ENCODE measurements at regions not wholly inside any gene's neighbourhood (a gene's known extent, or its start where the extent isn't known, plus 50 kb on each side); places are given as distances from the start of the nearest gene placed in this dataset.

DNA sequence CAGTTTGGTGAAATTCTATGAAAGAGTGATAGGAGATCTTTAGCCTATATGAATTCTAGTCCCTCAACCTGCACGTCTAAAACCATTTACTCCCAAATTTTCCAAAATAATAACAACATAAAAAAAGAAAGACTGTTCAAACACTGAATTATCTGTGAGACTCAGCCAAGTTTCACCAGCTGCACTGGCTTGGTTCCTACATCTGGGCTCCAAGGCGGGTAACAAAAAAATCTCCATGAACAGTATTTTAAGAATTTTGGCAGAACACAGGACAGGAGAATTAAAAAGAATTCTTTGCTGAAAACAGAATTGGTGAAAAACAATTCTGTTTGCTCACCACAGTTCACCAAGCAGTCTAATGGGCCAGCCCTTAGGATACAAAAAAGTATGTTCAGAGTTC lies 536.8 kb upstream of the ATP2B1 start:
- TF ChIP-seq SMC3 (conservative IDR thresholded peaks at IDR 0.05; ENCODE audit: poor library complexity) (no peak), EP300 (conservative IDR thresholded peaks at IDR 0.05; ENCODE audit: poor library complexity, severe bottlenecking) (no peak), POLR2AphosphoS5 (IDR thresholded peaks at IDR 0.05) (no peak)
- TF ChIP-seq, protein P1, sequence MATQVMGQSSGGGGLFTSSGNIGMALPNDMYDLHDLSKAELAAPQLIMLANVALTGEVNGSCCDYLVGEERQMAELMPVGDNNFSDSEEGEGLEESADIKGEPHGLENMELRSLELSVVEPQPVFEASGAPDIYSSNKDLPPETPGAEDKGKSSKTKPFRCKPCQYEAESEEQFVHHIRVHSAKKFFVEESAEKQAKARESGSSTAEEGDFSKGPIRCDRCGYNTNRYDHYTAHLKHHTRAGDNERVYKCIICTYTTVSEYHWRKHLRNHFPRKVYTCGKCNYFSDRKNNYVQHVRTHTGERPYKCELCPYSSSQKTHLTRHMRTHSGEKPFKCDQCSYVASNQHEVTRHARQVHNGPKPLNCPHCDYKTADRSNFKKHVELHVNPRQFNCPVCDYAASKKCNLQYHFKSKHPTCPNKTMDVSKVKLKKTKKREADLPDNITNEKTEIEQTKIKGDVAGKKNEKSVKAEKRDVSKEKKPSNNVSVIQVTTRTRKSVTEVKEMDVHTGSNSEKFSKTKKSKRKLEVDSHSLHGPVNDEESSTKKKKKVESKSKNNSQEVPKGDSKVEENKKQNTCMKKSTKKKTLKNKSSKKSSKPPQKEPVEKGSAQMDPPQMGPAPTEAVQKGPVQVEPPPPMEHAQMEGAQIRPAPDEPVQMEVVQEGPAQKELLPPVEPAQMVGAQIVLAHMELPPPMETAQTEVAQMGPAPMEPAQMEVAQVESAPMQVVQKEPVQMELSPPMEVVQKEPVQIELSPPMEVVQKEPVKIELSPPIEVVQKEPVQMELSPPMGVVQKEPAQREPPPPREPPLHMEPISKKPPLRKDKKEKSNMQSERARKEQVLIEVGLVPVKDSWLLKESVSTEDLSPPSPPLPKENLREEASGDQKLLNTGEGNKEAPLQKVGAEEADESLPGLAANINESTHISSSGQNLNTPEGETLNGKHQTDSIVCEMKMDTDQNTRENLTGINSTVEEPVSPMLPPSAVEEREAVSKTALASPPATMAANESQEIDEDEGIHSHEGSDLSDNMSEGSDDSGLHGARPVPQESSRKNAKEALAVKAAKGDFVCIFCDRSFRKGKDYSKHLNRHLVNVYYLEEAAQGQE (IDR thresholded peaks at IDR 0.05; ENCODE audit: borderline replicate concordance), result no peak
- TF ChIP-seq, protein P2, sequence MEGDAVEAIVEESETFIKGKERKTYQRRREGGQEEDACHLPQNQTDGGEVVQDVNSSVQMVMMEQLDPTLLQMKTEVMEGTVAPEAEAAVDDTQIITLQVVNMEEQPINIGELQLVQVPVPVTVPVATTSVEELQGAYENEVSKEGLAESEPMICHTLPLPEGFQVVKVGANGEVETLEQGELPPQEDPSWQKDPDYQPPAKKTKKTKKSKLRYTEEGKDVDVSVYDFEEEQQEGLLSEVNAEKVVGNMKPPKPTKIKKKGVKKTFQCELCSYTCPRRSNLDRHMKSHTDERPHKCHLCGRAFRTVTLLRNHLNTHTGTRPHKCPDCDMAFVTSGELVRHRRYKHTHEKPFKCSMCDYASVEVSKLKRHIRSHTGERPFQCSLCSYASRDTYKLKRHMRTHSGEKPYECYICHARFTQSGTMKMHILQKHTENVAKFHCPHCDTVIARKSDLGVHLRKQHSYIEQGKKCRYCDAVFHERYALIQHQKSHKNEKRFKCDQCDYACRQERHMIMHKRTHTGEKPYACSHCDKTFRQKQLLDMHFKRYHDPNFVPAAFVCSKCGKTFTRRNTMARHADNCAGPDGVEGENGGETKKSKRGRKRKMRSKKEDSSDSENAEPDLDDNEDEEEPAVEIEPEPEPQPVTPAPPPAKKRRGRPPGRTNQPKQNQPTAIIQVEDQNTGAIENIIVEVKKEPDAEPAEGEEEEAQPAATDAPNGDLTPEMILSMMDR (IDR thresholded peaks at IDR 0.05; ENCODE audit: poor library complexity, severe bottlenecking), result no peak

All from neural cell (in vitro differentiated cells).